ENCODE measurements at regions not wholly inside any gene's neighbourhood (a gene's known extent, or its start where the extent isn't known, plus 50 kb on each side); places are given as distances from the start of the nearest gene placed in this dataset.

DNA sequence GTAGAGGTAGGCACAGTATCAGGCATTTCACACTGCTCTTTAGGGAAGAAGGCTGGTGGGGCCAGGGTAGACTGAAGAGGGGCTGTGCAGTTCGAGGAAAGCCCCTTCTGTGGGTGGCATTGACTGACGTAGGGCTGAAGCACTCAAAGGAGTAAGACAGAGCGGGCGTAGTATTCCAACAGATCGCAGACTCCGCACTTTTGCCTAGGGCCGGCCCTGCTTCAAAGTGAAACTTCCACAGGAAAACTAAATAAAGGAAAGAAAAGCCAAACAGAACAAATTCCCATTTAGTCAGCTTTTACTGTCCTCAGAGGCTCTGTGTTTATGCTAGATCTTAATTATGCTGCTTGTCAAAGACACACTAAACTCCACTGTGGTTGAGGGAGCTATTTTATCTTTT, 493.0 kb upstream of the WWC1 start:
- no peak for DNase-seq

DNA sequence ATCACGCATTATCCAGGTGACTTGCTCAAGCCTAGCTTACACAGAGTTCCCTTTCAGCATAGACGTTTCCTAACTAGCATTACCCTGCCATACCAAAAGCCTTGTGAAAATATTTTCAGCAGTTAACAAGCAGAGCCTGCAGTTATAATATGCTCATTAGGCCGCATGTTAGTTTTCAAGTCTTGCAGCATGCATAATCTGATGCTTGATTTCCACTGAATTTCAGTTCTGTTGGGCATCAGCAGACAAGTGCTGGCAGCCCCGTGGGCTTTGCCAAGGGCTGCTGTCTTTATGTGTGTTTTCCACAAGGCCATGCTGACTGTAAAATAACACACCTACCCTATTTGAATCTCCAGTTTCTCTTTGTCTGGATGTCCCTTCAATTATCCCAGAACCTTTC, 491.0 kb upstream of the WWC1 start:
- no peak for DNase-seq

DNA sequence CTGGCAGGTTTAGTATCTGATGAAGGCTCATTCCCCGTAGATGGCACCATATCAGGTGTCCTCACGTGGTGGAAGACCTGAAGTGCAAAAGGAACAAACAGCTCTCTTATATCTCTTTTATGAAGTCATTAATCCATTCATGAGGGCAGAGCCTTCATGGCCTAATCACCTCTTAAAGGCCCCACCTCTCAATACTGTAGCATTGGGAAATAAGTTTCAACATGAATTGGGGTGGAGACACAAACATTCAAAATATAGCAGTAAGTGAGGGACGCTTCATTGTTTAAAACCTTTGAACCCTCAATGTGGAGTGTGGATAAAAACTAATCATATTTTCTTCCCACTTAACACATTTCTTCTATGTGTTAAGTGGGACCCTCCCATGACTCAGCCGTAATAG, 489.4 kb upstream of the WWC1 start:
- DNase-seq, result no peak

DNA sequence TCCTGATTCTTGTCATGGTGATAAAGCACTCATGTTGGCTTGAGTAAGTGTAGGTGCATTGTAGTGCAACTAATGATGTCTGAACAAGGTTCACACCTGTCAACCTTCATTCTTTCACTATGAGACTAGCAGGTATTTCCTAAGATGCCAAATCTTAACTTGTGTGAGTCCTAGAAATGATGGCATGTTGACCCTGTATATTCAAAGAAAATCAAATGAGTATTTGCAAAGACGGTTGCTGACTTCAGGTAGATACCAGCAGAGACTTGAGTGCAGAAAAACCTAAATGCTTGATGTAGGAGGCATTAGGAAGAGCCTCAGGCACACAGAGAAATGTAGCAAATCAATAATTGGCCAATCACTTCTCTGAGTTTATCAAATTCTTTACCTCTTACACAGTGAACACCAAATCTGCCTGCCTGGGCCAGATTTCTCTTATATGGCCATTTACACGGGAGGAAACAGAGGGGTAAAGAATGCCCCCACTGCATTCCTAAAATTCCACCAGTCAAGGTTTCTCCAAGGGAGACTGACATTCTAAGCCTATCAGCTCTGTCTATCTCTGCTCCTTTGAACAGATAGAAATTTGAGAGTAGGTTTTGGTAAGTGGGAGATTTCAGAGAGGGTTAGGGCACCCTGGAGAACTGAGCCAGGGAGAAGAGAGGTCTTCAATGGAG, 488.6 kb upstream of the WWC1 start:
- no peak for DNase-seq

DNA sequence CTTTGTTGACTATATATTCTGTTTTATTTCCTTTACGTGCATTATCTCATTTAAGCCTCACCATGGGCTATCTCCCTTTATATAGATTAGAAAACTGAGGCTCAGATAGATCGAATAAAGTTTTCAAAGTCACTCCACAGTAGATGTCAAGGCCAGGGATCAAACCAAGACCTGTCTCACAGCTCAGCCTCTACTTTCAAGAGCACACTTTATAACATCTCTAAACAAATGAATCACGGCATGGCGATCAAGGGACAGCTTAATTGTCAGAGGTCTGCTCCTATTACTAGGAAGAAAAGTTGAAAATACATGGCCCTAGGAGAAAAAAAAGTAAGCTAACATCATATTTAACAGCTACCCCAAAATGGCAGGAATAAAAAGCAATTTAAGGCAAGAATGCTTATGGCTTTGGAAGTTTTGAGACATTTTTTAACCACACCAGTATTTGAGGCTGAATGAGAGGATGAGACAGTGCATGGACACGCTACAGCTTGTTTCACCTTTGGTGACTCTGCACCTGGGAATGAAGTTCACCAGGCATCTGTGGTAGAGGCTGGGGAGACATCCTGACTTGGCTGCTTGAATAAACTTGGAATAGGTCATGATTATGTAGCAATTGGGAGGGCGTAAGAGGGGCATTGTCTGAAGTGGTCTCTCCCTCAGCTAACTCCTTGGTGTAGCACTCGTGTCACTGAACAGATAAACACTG, 486.8 kb upstream of the WWC1 start:
- DNase-seq, result no peak

DNA sequence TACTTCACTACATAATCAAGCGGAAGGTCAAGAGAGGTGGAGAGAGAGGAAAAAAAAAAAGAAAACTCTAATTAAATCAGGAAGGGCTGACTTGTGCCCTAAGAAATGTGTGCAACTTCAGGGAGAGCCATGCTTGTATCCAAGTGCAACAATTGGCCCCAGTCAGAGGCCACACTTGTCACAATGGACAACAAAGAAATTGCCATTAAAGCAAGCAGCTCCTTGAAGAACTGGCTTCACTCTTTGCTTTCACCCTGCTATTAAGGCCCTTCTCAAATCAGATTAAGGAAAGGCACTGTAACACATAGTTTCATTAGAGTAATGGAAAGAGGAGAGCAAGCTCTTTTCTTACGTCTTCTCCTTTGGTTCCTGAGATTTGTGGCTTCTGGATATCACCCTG, 480.9 kb upstream of the WWC1 start:
- no peak for DNase-seq

DNA sequence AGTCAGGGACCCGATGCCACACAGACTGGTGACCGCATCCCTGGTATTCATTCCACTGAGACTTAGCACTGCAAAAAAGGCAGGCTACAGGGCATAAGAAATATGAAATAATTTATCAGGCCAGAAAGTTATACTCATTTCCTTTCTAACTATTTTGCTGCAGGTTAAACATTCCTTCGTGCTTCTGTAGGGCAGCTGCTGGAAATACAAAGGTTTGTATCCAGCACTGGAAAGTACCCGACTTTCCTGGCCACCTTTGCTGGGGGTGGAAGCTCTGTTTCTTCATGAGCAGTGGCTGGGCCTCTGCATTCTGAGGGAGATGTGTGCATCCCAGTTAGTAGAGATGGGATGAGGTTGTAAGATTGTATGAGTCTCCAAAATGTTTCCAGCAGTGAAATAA, 478.6 kb upstream of the WWC1 start:
- no peak for DNase-seq

DNA sequence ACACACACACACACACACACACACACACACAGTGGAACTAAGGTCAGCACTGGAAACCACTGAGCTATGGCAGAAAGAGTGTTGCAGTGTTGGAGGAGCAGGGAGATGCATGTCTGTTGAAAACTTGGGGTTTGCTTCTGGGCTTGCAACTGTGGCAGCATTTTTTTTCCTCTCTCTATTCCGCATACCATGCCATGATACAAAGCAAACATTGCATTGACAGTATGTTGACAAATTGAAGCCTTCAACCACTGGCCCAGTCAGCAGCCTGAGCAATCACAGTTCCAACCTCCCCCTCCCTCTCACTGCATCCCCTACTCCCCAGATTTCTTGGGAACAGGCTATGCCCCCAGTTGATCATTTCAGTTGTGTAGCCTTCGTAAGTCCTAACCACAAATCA, 478.1 kb upstream of the WWC1 start:
- no peak for DNase-seq

DNA sequence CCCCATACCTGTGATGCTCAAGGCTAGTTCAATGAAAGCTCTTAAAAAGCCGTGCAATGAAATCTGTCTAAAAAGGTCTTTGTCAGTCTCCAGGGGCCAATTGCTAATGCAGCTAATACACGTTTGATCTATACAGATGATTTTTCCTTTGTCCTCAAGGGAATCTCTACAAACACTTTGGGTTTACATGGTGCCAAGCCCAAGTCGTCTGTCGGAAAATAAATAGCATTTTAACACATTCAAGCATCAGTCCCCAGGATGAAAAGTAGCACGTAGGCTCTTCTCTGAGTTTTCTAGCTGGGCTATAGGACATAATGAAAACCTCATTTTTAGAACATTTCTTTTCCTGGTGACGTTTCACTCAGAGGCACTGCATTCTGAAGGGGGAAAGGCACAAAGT, 477.4 kb upstream of the WWC1 start:
- no peak for DNase-seq

DNA sequence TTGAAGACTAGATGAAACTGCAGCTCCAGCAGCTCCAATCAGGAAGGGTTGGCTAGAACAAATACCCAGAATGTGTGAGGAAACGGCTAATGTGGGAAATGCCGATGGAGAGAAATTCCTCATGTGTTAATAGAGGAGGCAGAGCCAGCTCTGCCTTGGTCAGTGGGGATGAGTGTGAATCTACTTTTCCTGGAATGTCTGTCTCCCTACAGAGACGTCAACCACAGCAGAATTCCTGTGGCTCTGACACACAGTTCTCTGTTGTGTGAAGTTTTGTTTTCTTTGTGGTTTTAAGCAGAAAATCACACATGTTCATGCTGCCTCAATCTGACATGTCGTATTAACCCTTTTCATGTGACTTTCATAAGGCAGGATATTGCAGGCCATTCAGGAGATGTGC, 476.6 kb upstream of the WWC1 start:
- no peak for DNase-seq

DNA sequence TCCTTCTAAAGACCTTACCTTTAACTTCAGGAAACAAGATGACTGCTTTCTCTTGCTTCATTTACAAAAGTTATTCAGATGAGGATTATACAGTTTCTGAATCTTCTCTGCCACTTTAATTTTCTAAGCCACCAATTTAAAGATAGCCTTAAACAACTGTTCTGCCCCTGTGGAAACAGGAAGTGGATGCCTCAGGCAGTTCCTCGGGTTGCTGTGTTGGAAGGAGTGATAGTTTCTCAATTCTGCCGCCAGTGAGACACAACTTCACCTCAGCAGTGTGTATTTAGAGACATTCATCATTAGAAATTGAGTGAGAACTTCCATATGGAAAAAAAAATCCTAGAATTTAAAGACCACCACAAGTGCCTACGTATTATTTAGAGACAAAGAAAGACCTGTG, 475.1 kb upstream of the WWC1 start:
- no peak for DNase-seq

DNA sequence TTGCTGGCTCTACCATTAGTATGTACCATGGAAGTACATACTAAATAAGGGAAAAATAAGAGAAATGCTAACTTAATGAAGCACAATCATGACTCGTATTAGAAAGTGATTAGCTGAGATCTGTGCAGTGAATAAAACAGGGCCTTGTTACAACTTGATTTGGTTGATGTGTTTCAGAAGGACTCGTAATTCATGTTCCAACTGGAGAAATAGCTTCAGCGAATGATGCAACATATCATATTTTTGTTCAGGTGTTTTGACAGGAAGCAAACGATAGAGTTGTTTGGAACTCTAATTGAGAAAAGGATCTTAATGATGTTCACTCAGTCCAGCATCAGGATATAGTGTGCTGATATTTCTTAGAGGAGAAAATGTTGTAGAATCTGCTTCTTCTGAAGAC, 474.6 kb upstream of the WWC1 start:
- DNase-seq, result no peak

DNA sequence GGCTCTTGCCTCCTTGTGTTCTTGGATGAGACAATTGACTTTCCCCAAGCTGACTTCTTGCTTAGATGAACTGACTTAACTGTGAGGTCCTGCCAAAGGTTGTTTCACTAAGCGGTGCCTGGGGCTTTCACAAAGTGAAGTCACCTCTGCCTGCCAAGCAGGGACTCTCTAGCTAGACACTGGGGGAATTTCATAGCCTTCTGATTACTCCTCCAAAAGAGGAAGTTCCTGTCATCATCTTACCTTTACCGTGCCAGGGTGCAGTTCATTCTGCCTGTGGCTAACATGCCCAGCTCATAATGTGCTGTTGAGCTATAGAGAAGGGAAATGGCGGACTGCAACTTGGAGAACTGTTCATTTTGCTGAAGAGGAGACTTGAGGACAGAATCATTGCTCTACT, 472.0 kb upstream of the WWC1 start:
- no peak for DNase-seq

DNA sequence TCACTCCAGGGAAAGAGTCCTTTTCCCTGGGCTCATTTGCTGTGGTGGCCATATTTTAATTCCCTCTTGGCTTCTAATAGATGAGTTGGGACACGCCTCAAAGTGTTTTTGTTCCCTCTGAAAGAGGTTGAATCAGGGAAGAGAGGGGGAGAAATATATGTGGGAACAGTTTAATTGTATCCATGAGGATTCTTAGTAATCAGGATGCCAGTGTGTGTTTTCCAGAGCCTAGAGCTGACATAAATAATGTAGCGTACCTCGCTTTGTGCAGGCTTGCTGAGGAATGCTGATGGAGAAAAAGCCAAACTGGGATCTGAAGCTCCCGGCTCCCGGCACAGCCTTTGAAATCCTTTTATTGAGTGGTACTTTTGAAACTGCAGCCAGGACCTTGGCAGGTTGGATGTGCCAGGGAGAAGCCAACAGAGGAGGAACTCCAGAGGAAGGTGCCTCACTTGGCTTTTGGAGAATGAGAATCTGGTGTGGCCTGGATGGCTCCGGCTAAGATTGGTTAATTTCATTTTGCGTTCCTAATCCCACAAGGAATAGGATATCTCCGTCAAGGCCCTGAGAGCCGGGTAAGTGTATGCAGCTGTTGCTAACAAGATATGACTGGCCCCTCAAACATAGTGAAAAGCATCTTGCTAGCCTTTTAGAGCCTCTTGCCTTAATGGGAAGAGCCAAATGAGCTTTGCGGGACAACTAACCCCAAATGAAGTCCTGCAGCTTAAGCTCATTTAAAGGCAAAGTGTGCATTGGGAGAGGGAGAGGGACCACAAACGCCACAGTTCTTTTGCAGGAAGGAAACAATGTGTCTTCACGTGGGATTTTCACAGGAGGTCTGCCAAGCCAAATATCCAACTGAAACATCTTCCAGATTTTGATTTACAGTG, 471.1 kb upstream of the WWC1 start:
- no peak for DNase-seq

DNA sequence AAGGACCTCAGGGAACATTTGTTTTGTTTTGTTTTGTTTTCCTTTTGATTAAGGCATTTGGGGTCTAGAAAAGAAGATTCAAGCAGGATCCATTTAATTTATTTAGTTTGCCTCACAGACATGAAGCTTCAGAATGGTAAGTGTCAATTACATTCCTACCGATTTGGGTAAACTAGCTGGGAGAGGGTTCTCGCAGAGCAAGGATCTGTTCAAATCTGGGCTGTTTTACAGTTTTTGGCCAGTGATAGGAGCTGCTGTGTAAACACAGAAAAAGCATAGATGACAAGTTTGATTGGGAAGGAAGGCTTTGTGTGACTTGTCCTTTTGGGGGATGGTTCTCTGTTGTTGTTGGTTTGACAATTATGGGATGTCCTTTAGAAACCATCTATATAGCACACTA, 470.3 kb upstream of the WWC1 start:
- DNase-seq, result no peak

DNA sequence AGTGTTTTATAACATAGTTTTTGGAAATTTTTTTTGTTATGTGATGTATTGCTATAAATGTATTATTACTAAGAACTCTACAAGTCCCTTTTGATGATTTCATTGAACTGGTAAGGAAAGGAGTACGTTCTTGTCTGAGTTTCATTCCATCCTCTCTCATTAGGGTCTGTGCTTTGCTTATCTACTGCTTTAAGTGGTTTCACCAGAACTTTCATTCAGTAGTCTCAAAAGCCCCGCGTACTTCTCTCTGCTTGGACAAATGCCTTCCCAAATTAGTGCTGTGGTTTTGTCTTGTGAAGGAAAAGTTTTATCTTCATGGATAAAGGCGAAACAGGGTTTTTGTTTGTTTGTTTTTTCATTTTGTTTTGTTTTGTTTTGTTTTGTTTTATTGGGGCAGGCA, 469.8 kb upstream of the WWC1 start:
- no peak for DNase-seq

DNA sequence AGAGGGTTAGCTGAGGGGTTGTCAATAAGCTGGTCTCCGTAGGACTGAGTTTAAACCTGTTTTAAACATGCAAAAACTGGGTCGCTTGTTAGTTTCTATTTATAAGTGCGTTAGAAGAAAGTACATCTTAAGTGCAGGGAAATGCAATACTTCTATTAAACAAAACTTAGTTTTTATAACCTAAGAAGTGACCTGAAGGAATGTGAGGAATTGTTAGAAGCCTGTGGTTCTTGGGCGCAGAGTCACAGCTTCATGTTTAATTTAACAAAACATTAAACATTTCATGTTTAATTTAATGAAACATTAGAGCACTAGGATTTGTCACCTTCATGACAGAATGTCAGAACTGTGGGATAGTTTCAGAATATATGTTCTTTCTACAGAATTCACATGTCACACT, 469.2 kb upstream of the WWC1 start:
- DNase-seq, result no peak

DNA sequence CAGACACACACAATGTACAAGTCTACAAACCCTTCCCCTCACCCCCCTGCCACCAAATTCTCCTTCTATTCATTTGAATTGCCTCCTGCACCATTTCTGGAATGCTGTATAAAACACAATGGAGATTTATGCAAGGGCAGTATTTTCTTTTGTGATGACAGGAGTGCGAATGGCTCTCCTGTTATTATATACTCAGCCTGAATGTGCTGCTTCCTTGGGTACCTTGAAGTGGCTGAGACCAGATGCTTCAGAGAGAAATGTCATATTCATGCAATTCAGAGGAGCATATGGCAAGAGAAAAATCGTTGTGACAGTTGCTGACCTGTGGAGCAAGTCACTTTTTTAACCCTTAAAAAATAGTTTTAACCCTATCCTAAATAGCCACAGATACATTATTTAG, 468.0 kb upstream of the WWC1 start:
- DNase-seq, result no peak

DNA sequence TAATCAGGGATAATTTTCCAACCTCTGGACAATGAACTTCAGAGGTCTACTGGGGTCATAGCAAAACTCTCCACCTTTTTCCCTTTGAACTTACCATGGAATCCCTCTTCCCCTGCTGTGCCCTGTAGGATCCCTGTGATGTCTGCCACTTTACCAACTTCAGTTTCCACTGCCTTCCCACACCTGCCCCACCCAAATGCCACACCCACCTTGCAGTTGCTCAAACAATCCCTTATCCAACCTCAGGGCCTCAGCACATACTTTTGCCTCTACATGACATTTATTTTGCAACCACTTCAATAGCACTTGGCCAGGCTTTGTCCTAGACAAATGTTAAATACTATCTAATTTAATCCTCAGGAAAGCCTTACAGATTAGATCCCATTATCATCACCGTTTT, 463.7 kb upstream of the WWC1 start:
- DNase-seq, result no peak

DNA sequence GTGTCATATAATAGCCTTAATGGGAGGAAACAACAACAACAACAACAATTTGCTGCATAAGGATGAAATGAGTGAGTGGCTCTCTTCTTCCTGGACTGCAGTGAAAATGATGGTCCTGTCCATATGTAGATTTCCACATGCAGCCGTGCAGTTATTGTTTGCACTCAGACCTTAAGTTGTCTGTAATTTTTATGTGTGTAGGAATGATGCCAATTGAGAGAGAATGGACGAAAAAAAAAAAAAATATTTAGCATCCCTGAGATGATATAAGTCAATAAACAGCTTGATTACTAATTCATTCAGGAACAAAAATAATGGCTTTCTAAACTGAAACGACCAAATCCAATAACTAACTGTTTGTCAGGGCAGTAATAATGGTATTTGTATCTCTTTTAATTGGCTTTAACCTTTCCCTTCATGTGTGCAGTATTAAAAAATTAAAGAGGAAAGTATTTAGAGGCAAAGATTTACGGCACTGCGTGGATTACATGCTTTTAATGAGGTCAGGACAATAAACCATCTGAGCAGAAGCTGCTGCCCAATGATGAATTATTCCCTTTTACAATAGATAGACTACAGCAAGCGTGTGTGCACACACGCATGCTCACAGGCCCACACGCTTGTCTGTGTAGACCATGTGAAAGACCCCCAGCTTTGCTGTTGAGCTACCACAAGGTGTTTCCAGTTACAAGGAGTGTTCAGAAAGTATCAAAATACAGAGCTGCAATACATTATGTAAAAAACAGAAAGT, 459.5 kb upstream of the WWC1 start:
- DNase-seq, result no peak

DNA sequence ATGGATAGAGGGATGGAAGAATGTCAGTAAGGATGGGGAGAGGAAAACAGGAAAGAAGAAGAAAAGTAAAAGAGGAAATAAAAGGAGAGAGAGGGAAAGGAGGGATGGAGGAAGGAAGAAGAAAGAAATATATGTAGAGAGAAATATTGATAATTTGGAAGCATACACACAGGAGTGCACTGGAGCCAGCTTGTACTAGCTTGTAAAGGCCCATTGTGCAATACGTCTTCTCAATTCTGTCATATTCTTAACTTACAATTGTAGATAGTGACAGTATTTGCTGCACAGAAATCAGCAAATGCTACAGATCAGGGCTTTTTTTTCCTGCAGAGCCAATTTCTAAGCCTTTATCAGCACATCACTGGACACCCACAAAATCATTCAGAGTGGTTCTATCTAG, 458.8 kb upstream of the WWC1 start:
- DNase-seq, result no peak

DNA sequence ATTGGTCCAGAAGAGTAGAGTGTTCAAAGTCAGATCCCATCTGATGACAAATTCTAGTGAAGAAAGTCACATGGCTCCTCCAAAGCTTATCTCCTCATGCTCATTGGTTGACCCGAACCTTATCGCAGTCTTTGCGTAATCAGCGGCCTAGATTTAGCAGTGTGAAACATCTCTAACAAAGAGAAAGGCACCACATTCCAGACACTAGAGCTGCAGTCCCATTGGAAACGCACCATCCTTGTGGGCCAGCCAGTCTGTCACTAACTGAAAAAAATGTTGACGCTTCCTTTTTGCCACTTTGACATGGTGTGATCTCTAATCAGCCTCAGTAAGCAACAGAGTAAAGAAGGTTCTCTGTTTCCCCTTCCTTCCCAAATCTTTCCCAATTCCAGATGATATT, 458.0 kb upstream of the WWC1 start:
- no peak for DNase-seq

DNA sequence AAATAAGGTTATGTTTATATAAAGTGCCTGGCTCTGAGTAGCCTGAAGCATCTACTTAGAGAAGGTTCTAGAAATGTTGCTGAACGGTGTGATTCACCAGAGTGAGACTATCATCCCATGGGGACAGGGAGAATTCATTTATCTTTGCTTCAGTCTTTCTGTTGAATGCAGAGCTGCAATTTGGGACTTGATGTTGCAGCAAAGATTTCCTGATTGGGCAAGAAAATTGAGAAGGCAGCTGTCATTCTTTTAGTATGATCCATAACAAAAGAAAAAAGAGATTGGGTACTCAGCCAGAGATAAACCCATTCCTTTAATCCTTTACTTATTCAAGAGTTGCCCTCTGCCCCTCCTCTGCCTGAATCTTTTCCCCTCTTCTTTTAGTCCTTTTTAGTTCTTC, 456.3 kb upstream of the WWC1 start:
- DNase-seq, result no peak

Data from dermis blood vessel endothelial cell (primary cell).